Fibroblast of lung (primary cell): ENCODE measurements at regions not wholly inside any gene's neighbourhood (a gene's known extent, or its start where the extent isn't known, plus 50 kb on each side); places are given as distances from the start of the nearest gene placed in this dataset.

ENCODE experiments used
- DNase-seq, 2 donors: peaks; one replicate each; pipeline versions ENCODE4 v3.0.0 to v3.0.0-alpha.2; 2010; ENCODE audit warnings: low read depth in 2 of 2
- H2AFZ ChIP-seq: 2 replicates; pipeline ENCODE4 v1.5.1; 2012; ENCODE audit warnings: low read length, control low read depth, inconsistent platforms
- H3K27ac ChIP-seq: 2 replicates; pipeline ENCODE4 v1.5.1; 2011; ENCODE audit warnings: low read length, control low read depth; ENCODE audit not compliant: insufficient read depth
- H3K27me3 ChIP-seq: 2 replicates; pipeline ENCODE4 v1.5.1; 2011; ENCODE audit warnings: mild to moderate bottlenecking, low read length; ENCODE audit not compliant: control insufficient read depth, insufficient read depth
- H3K36me3 ChIP-seq: 2 replicates; pipeline ENCODE4 v1.5.1; 2011; ENCODE audit warnings: low read length; ENCODE audit not compliant: control insufficient read depth, insufficient read depth
- H3K4me1 ChIP-seq: 2 replicates; pipeline ENCODE4 v1.5.1; 2011; ENCODE audit warnings: low read length; ENCODE audit not compliant: control insufficient read depth, insufficient read depth; ENCODE audit errors: extremely low read depth
- H3K4me2 ChIP-seq: 2 replicates; pipeline ENCODE4 v1.5.1; 2011; ENCODE audit warnings: low read length, control low read depth; ENCODE audit not compliant: insufficient read depth; ENCODE audit errors: extremely low read depth
- H3K4me3 ChIP-seq, 4 experiments: fragments of 200-600 bp in 1 of 4; sonication (generic) in 1 of 4; replicated peaks in 1 of 4; 2 replicates each; pipeline ENCODE4 v1.5.1; 2011 to 2016; ENCODE audit warnings: low read length in 4 of 4, low read depth in 3 of 4, mild to moderate bottlenecking in 3 of 4, control low read depth in 2 of 4, inconsistent platforms in 1 of 4, mixed read lengths in 1 of 4; ENCODE audit not compliant: insufficient read depth in 1 of 4; ENCODE audit errors: control extremely low read depth in 1 of 4
- H3K79me2 ChIP-seq: 2 replicates; pipeline ENCODE4 v1.5.1; 2012; ENCODE audit warnings: mild to moderate bottlenecking, low read length, inconsistent platforms; ENCODE audit not compliant: control insufficient read depth, insufficient read depth
- H3K9ac ChIP-seq: 2 replicates; pipeline ENCODE4 v1.5.1; 2011; ENCODE audit warnings: mild to moderate bottlenecking, low read length, control low read depth; ENCODE audit not compliant: insufficient read depth
- H3K9me3 ChIP-seq: 2 replicates; pipeline ENCODE4 v1.5.1; 2012; ENCODE audit warnings: low read depth, low read length; ENCODE audit not compliant: control insufficient read depth, insufficient read depth
- H4K20me1 ChIP-seq: 2 replicates; pipeline ENCODE4 v1.5.1; 2011; ENCODE audit warnings: low read length; ENCODE audit not compliant: control insufficient read depth, insufficient read depth; ENCODE audit errors: extremely low read depth
- CTCF ChIP-seq, 2 donors: IDR thresholded peaks in 1 of 2; conservative IDR thresholded peaks in 1 of 2; 1 replicate in 1 of 2; 2 replicates in 1 of 2; pipeline ENCODE4 v1.5.1; 2011 to 2012; ENCODE audit warnings: low read length in 2 of 2, control low read depth in 1 of 2, inconsistent platforms in 1 of 2, low read depth in 1 of 2, mild to moderate bottlenecking in 1 of 2
- EZH2 ChIP-seq: IDR thresholded peaks from 2 replicates; pipeline ENCODE4 v1.5.1; 2012; ENCODE audit warnings: low read length, control low read depth, mild to moderate bottlenecking; ENCODE audit errors: missing control alignments

GRCh38 chr14:97283426-97283825 lies 486.2 kb downstream of the VRK1 start:
- no peaks in the 10 kb centered on the region for H3K27me3 ChIP-seq
- no peaks in the 10 kb centered on the region for H4K20me1 ChIP-seq
- TF ChIP-seq EZH2: no peak
- no peak for TF ChIP-seq CTCF (conservative IDR thresholded peaks at IDR 0.05 in 1 of 2, IDR thresholded peaks at IDR 0.05 in 1 of 2; ENCODE audit: low read depth in 1 of 2, low read length in 2 of 2)
- H2AFZ ChIP-seq: no peak overlapping the region
- no peaks in the 10 kb centered on the region for H3K4me1 ChIP-seq
- no peaks in the 10 kb centered on the region for H3K79me2 ChIP-seq
- H3K9ac ChIP-seq: no peak overlapping the region
- no peak overlapping the region for H3K4me3 ChIP-seq
- H3K27ac ChIP-seq: no peak overlapping the region
- no peak overlapping the region for H3K4me2 ChIP-seq
- DNase-seq: no peak
- no peaks in the 10 kb centered on the region for H3K9me3 ChIP-seq
- no peaks in the 10 kb centered on the region for H3K36me3 ChIP-seq

- H4K20me1 ChIP-seq: no peaks in the 10 kb centered on the region
- H3K4me2 ChIP-seq: no peak overlapping the region
- H3K9me3 ChIP-seq: no peaks in the 10 kb centered on the region
- no peak overlapping the region for H3K9ac ChIP-seq
- H2AFZ ChIP-seq: no peak overlapping the region
- no peaks in the 10 kb centered on the region for H3K4me1 ChIP-seq
- H3K27me3 ChIP-seq: no peaks in the 10 kb centered on the region
- H3K4me3 ChIP-seq: no peak overlapping the region
- H3K79me2 ChIP-seq: no peaks in the 10 kb centered on the region
- no peak overlapping the region for H3K27ac ChIP-seq
- H3K36me3 ChIP-seq: no peaks in the 10 kb centered on the region
- DNase-seq: no peak
- TF ChIP-seq EZH2 (no peak), CTCF (conservative IDR thresholded peaks at IDR 0.05 in 1 of 2, IDR thresholded peaks at IDR 0.05 in 1 of 2; ENCODE audit: low read depth in 1 of 2, low read length in 2 of 2) (no peak)
These were observed 486.7 kb downstream of the VRK1 start for GRCh38 chr14:97283841-97284240.

GRCh38 chr14:97287956-97288355 lies 490.8 kb downstream of the VRK1 start:
- H3K27me3 ChIP-seq: no peaks in the 10 kb centered on the region
- H3K9ac ChIP-seq: no peak overlapping the region
- no peak for DNase-seq
- H3K9me3 ChIP-seq: no peaks in the 10 kb centered on the region
- no peak overlapping the region for H3K4me2 ChIP-seq
- no peaks in the 10 kb centered on the region for H3K4me1 ChIP-seq
- H4K20me1 ChIP-seq: no peaks in the 10 kb centered on the region
- TF ChIP-seq EZH2 (no peak), CTCF (conservative IDR thresholded peaks at IDR 0.05 in 1 of 2, IDR thresholded peaks at IDR 0.05 in 1 of 2; ENCODE audit: low read depth in 1 of 2, low read length in 2 of 2) (no peak)
- no peak overlapping the region for H3K4me3 ChIP-seq
- no peaks in the 10 kb centered on the region for H3K36me3 ChIP-seq
- H3K27ac ChIP-seq: no peak overlapping the region
- H2AFZ ChIP-seq: no peak overlapping the region
- no peaks in the 10 kb centered on the region for H3K79me2 ChIP-seq
